EH (cell line): ENCODE measurements at regions not wholly inside any gene's neighbourhood (a gene's known extent, or its start where the extent isn't known, plus 50 kb on each side); places are given as distances from the start of the nearest gene placed in this dataset.

Experiments
- DNase-seq: peaks from one replicate; pipeline ENCODE4 v3.0.0-alpha.2; 2015; ENCODE audit warnings: low read depth

DNA sequence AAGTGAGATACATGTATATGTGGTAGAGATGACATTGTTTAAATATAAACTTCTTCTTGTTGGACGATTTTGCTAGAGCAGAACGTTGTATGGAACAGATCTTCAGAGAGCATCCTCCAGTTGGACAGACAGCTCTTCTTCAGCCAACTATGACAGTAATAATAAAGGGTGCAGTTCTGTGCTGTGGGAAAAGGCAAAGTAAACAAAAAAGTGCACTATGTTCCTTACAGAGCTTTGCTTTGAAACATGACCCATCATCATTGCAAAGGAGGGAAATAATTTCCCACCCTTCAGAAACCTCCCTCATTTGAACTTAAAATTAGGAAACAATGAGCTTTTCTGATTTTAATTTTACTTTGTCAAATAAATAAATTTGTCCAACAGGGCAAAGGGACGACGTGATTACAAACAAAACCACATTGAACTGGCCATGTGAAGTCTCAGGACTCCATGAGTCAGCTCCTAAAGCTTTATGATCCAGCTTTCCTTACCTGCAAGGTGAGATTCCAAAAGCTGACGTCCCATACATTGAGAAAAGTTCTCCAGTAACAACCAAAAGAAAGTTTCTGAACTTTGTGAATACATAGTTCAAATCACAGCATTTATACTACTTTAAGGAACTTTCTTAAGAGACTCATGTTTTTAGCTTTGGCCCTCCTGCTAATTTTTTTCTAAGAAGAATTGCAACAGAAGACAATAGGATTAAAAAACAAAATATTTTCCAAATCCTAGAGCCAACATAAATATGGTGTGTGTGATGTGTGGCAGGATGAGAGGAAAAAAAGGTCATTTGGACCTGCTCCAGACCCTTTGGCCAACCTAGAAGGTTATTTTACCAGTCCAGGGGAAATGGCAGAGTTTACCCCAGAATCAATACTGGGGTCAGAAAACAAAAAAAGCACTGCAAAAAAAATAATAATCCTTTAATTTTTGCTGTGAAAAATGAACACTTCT, 565.4 kb upstream of the NRP1 start:
- no peak for DNase-seq

- DNase-seq, result peak; percentile 40
These were observed 562.9 kb upstream of the NRP1 start for GRCh38 chr10:33897291-33897752.

DNA sequence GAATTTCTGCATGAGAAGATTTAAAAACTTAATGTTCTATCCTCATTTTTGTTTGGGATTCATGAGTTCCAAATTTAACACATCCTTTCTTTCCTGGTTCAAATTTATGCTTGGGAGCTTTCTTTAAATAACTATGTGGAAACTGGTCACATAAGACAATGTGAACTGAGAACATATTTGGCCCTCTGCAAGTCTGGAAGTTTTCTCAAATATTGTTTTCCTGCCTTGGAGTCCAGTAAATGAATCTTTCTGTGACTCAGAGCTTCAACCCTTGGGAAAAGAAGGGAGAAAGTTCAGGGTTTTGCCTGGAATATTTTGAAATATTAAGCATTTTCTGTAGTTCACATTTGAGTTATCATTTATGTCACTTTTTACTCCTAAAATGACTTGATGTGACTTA, 559.0 kb upstream of the NRP1 start:
- peak; percentile 12 for DNase-seq

DNA sequence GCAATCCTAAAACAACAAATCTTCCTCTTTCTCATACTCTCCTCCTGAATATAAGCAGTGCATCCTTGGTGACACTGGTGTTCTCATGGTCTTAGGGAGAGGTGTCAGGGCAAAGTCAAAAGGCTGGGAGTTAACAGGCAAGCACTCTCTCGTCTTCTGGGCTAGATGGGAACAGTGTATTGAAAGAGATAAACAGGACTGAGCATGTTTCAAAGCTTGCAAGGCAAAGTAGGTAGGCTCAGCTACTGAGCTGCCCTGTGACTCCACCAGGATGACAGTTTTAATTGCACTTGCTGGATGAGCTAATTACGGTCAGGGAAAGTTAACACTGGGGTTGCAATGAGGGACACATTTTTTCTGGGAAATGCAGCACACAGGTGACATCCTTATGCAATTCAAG, 554.9 kb upstream of the NRP1 start:
- DNase-seq, result no peak

DNA sequence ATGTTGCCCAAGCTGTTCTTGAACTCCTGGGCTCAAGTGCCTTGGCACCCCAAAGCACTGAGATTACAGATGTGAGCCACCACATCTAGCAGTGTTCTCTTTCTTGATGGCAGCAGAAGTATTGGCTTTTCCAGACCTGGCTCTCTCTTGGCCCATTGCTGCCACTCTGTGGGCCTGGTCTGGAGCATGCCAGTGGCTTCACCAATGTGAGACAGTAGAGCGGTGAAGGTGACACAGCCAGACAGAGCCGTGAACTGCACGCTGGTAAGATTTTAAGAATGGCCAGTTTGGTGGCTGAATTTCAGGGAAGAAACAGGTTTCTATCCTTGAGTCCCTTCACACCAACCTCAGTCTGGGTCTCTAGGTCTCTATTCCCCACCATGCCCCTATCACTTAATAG, 552.7 kb upstream of the NRP1 start:
- DNase-seq, result no peak

- DNase-seq, result no peak
These were observed 551.8 kb upstream of the NRP1 start for GRCh38 chr10:33886299-33886698.

DNA sequence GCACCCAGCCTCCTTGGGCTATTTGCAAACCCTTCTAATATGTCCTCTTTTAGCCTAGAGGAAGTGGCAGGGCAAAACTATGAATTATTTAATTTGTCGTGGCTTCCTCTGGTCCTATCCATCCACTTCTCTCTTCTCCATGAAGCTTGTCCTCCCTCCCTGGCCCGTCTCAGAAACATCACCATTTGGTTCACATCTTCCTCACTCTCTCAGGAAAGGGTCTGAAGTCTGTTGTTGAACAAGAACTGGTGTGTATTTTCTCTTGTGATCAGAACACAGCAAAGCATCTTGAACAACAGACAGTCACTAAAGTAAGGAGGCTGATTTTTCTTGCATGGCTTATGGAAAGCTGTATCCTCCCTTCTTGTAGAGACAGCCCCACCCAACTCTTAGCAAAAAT, 550.1 kb upstream of the NRP1 start:
- DNase-seq, result no peak

- DNase-seq, result no peak
These were observed 549.4 kb upstream of the NRP1 start for GRCh38 chr10:33883881-33884280.

DNA sequence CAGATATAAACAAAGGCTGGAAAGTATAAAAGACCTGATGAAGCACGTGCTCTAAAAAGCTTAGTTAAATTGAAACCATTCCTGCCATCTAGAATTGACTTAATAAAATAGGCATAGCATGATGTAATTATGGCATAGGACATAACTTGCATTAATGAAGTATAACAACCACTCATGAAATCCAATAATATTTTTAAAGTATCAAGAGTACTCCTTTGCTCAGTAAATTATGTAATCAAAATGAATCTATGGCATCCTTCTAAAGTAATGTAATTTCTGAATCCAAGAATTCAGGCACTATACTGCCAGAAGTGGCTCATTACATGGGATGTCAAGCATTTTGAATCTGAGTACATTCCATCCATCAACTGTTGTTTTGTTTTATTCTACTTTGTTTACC, 548.5 kb upstream of the NRP1 start:
- DNase-seq, result no peak

DNA sequence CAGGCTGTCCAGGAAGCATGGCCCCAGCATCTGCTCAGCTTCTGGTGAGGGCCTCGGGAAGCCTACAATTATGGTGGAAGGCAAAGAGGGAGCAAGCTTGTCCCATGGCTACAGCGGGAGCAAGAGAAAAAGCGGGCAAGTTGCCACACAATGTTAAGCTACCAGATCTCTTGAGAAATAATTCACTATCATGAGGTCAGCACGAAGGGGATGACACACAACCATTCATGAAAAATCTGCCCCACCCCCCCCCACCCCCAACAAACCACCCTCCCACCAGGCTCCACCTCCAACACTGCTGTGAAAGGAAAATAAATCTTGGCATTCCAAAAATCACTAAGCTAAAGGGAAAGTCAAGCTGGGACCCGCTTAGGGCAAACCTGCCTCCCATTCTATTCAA, 545.8 kb upstream of the NRP1 start:
- peak; percentile 7 for DNase-seq

GRCh38 chr10:33878238-33878786, 543.8 kb upstream of the NRP1 start:
- DNase-seq, result no peak

DNA sequence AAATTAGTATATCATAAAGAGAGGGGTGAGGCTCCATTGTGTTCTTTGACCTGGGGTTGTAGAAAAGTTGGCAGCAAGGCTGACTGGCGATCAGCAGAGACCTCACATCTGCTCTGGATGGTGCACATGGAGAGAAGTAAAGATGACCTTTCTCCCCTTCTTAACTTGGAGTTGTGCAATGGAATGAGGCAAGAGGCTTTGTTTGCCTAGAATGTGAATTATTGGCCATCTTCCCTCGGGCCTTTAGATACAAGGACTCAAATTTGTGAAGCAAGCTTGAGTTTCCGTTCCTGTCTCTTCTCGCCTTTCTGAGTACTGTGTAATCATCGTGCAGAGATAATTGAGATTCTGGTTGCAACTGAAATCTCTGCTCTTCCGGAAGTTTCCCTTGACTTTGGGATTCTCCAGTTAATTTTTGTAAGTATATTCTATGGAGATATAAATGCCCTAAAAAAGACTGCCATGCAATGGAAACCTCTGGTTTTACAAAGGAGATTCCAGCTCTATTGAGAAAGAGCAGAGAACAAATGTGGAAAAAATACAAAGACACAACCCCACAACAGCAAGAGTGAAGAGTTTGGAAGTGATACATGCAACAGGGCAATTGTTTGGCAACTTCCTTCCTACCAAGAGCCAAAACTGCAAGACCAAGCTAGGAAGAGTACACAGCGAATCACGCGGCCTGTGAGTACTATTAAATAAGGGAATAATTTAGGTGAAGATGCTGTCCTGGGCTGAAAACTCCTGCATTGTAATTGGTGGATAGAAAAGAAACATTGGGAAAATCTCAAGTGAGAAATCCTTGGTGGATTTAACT, 542.3 kb upstream of the NRP1 start:
- no peak for DNase-seq

- DNase-seq, result no peak
These were observed 541.6 kb upstream of the NRP1 start for GRCh38 chr10:33875924-33876583.

DNA sequence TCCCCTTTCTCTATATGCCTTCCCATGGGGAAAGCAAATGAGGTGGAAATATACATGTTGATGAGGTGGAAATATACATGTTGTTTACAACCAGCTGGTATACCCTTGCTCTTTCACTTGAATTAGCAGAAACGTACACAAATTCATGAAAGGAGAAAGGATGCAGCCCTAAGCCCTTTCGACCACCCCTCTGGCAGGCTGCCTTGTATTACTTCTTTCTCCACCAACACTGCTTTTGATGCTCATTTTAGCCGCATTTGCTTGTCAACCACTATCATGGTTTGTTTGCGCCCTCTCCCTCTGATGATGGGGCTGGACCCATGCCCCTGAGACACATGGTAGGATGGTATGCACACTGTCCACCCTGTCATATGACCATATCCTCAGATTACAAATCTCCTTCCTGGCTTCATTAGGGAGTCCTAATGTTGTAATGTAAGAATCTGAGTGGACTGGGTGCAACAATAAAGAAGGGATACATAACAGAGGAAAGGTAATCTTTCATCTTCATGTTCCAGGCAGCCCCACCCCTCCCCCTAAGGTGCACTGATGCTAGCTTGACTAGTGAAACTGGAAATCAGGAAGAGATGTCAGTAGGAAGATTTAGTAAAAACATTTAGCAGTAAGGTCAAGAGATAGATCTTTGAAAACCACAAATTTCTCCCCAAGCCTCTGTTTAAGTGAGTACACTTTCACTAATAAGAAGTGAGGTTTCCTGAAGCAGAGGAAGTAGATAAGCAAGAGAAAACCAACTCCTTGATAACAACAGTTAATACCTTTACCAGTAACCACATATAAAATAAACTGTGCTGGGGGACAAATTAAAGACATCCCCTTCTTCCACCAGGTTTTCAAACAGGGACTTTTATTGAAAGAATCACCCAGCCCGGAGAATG, 536.8 kb upstream of the NRP1 start:
- DNase-seq, result no peak

DNA sequence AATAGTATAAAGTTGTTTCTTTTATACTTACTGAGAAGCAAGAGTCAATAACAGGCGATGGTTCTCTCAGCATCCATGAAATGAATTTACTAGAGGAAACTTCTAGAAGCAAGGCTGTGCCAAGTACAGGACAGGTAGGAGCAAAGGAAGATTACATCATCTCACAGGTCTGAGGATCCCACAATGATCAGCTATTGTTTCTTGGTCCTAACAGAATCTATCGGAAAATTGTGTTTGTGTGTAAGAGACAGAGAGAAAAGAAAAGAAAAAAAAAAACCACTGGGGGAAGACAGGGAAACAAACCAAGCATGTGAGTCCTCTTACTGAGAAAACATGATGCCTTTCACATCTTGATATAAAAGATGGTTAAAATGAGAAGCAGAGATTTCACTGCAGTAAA, 535.0 kb upstream of the NRP1 start:
- DNase-seq, result no peak

- peak; percentile 24 for DNase-seq
These were observed 534.6 kb upstream of the NRP1 start for GRCh38 chr10:33869028-33869427.

GRCh38 chr10:33867199-33867789, 532.8 kb upstream of the NRP1 start:
- DNase-seq, result peak; percentile 5

DNA sequence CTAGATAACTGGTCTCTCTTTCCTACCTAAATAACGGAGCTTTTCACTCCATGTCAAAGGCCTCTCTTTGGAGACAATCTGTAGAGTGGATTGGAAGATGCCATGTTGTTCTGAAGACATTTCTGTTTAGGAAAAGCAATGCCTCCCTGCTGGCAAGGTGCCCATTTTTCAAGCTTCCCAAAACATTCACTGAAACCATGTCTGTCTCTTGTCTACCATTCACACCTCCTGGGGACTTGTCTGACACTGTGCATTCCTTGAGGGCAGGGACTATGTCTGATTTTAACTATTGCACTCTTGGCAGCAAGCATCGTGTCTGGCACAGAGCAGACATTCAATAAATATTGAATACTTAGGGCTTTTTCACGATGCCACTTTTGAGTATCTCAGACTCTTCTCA, 528.9 kb upstream of the NRP1 start:
- DNase-seq, result no peak

GRCh38 chr10:33862536-33863105, 528.2 kb upstream of the NRP1 start:
- no peak for DNase-seq

GRCh38 chr10:33861833-33862232, 527.4 kb upstream of the NRP1 start:
- no peak for DNase-seq
